ENCODE measurements at regions not wholly inside any gene's neighbourhood (a gene's known extent, or its start where the extent isn't known, plus 50 kb on each side); places are given as distances from the start of the nearest gene placed in this dataset.

GRCh38 chr18:8463791-8464190 lies 145.4 kb upstream of the RAB12 start:
- WGBS, 2 experiments (ENCODE audit: low coverage in 1 of 2, low lambda C conversion rate in 2 of 2, missing lambda C conversion rate in 2 of 2), result 58 to 77% methylated on average over 3 of the region's 3 CpGs
- Histone ChIP-seq H3K4me2 (ENCODE audit: unreplicated experiment) (no peak overlapping the region), H3K27ac (no peak overlapping the region), H2AFZ (no peak overlapping the region), H3K9me2 (ENCODE audit: insufficient read depth) (no peaks in the 10 kb centered on the region), H3K4me1 (ENCODE audit: insufficient read depth) (no peaks in the 10 kb centered on the region), H3K9ac (no peak overlapping the region), H3K79me2 (ENCODE audit: insufficient read depth) (no peaks in the 10 kb centered on the region), H3F3A (ENCODE audit: insufficient read depth) (no peaks in the 10 kb centered on the region), H3K4me3 (no peak overlapping the region), H3K9me3 (ENCODE audit: low read depth) (no peaks in the 10 kb centered on the region), H3K27me3 (replicated peaks; ENCODE audit: insufficient read depth) (peaks cover 15% of the 10 kb centered on the region), H4K20me1 (ENCODE audit: insufficient read depth) (no peaks in the 10 kb centered on the region), H3K36me3 (ENCODE audit: low read depth) (no peaks in the 10 kb centered on the region)
- TF ChIP-seq EZH2phosphoT487 (IDR thresholded peaks at IDR 0.05; ENCODE audit: insufficient read depth, low read depth), result no peak
- TF ChIP-seq EZH2 (IDR thresholded peaks at IDR 0.05; ENCODE audit: insufficient read depth, poor library complexity, severe bottlenecking), result no peak
- in situ Hi-C loops (cut with MboI), result no loop called here
- DNase-seq, result no peak

GRCh38 chr18:8468191-8468590 lies 141.0 kb upstream of the RAB12 start:
- Histone ChIP-seq H3K36me3 (ENCODE audit: low read depth) (no peaks in the 10 kb centered on the region), H3K9ac (no peak overlapping the region), H3K27me3 (replicated peaks; ENCODE audit: insufficient read depth) (peaks cover 8% of the 10 kb centered on the region; the same call in 1 of the 2 replicates), H3K4me3 (no peak overlapping the region), H3K4me2 (ENCODE audit: unreplicated experiment) (no peak overlapping the region), H3K9me2 (ENCODE audit: insufficient read depth) (no peaks in the 10 kb centered on the region), H3K9me3 (ENCODE audit: low read depth) (no peaks in the 10 kb centered on the region), H4K20me1 (ENCODE audit: insufficient read depth) (no peaks in the 10 kb centered on the region), H3F3A (ENCODE audit: insufficient read depth) (no peaks in the 10 kb centered on the region), H3K27ac (no peak overlapping the region), H3K4me1 (ENCODE audit: insufficient read depth) (0 out of 2 replicates have a peak, but pooled peaks cover 8% of the 10 kb centered on the region), H2AFZ (no peak overlapping the region), H3K79me2 (ENCODE audit: insufficient read depth) (no peaks in the 10 kb centered on the region)
- in situ Hi-C loops (cut with MboI), result no loop called here
- 77 to 80% methylated on average over 8 of the region's 8 CpGs for WGBS, 2 experiments (ENCODE audit: low coverage in 1 of 2, low lambda C conversion rate in 2 of 2, missing lambda C conversion rate in 2 of 2)
- no peak for TF ChIP-seq EZH2phosphoT487 (IDR thresholded peaks at IDR 0.05; ENCODE audit: insufficient read depth, low read depth)
- TF ChIP-seq EZH2 (IDR thresholded peaks at IDR 0.05; ENCODE audit: insufficient read depth, poor library complexity, severe bottlenecking), result no peak
- DNase-seq, result no peak

DNA sequence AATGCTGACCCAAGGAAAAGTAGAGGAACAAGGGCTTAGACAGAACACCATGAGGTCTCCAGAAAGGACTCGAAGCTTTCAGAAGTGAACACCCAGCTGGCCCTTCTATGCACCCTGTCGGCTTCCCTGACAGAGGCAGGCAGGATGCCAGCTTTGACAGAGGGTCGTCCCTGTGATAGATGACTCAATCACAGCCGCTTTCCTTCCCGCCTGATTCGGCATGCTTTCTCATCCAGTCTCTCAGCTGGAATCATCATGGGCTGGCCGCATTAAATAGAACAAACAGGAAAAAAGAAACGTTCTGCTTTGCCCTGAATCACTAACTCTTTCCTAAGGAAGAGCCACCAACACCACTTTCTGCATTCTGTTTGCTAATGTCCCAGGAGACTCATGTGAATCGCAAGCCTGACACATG lies 140.3 kb upstream of the RAB12 start:
- H3K4me2 ChIP-seq (ENCODE audit: unreplicated experiment), result peak overlapping the region; percentile 71
- WGBS, 2 experiments (ENCODE audit: low coverage in 1 of 2, low lambda C conversion rate in 2 of 2, missing lambda C conversion rate in 2 of 2), result 3% methylated on average over 9 of the region's 9 CpGs
- peak; percentile 46 for DNase-seq
- in situ Hi-C loops (cut with MboI), result no loop called here
- no peaks in the 10 kb centered on the region for H3K9me3 ChIP-seq (ENCODE audit: low read depth)
- H3F3A ChIP-seq (ENCODE audit: insufficient read depth), result no peaks in the 10 kb centered on the region
- H4K20me1 ChIP-seq (ENCODE audit: insufficient read depth), result no peaks in the 10 kb centered on the region
- H3K79me2 ChIP-seq (ENCODE audit: insufficient read depth), result no peaks in the 10 kb centered on the region
- peak overlapping the region; percentile 16; the same call in 1 of the 2 replicates for H3K4me3 ChIP-seq
- peak overlapping the region; percentile 65; the same call in 1 of the 2 replicates for H2AFZ ChIP-seq
- 0 out of 2 replicates have a peak, but pooled peaks cover 8% of the 10 kb centered on the region for H3K4me1 ChIP-seq (ENCODE audit: insufficient read depth)
- no peaks in the 10 kb centered on the region for H3K36me3 ChIP-seq (ENCODE audit: low read depth)
- H3K9me2 ChIP-seq (ENCODE audit: insufficient read depth), result no peaks in the 10 kb centered on the region
- no peak overlapping the region for H3K27ac ChIP-seq
- H3K9ac ChIP-seq, result no peak overlapping the region
- TF ChIP-seq EZH2 (IDR thresholded peaks at IDR 0.05; ENCODE audit: insufficient read depth, poor library complexity, severe bottlenecking) (no peak), EZH2phosphoT487 (IDR thresholded peaks at IDR 0.05; ENCODE audit: insufficient read depth, low read depth) (no peak)
- peaks cover 8% of the 10 kb centered on the region; the same call in 1 of the 2 replicates for H3K27me3 ChIP-seq (replicated peaks; ENCODE audit: insufficient read depth)

DNA sequence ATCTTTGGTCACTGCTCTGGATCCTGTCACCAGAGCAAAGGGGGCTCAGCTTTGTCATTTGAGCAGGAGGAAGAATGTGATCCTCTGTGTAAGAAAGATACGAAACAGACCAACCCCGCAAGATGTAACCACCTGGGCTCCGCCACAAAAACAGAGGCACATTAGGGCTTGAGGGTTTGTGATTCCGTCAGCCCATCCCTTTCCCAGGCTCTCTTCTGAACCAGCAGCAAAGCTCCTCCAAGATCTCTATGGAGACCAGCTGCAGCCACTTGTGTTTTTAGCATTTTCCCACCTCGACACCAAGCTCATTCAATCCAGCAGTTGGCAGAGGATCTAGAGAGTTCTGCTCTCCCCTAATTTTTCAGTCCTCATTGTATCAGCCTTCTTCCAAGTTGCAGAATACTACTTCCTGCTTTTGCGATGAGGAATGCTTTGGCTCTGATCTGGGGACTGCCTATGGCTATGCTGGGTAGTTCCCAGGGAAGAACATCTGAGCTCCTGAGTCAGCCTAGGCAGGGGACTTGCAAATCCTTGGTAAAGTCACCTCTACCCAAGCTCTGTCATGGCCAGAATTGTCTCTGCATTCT lies 139.6 kb upstream of the RAB12 start:
- H3K27ac ChIP-seq, result no peak overlapping the region
- peak overlapping the region; percentile 71 for H3K4me2 ChIP-seq (ENCODE audit: unreplicated experiment)
- no peaks in the 10 kb centered on the region for H3K9me3 ChIP-seq (ENCODE audit: low read depth)
- DNase-seq, result peak; percentile 73
- H3F3A ChIP-seq (ENCODE audit: insufficient read depth), result no peaks in the 10 kb centered on the region
- no peaks in the 10 kb centered on the region for H3K79me2 ChIP-seq (ENCODE audit: insufficient read depth)
- no peaks in the 10 kb centered on the region for H4K20me1 ChIP-seq (ENCODE audit: insufficient read depth)
- H3K4me3 ChIP-seq, result peak overlapping the region; percentile 27; the same call in 1 of the 2 replicates
- WGBS, 2 experiments (ENCODE audit: low coverage in 1 of 2, low lambda C conversion rate in 2 of 2, missing lambda C conversion rate in 2 of 2), result 3 to 5% methylated on average over 6 of the region's 6 CpGs
- H2AFZ ChIP-seq, result peak overlapping the region; percentile 65
- in situ Hi-C loops (cut with MboI), result no loop called here
- H3K9me2 ChIP-seq (ENCODE audit: insufficient read depth), result no peaks in the 10 kb centered on the region
- 0 out of 2 replicates have a peak, but pooled peaks cover 8% of the 10 kb centered on the region for H3K4me1 ChIP-seq (ENCODE audit: insufficient read depth)
- no peak overlapping the region for H3K9ac ChIP-seq
- no peaks in the 10 kb centered on the region for H3K36me3 ChIP-seq (ENCODE audit: low read depth)
- H3K27me3 ChIP-seq (replicated peaks; ENCODE audit: insufficient read depth), result peaks cover 15% of the 10 kb centered on the region; the same call in 1 of the 2 replicates
- TF ChIP-seq EZH2phosphoT487 (IDR thresholded peaks at IDR 0.05; ENCODE audit: insufficient read depth, low read depth) (no peak), EZH2 (IDR thresholded peaks at IDR 0.05; ENCODE audit: insufficient read depth, poor library complexity, severe bottlenecking) (no peak)

Data from GM23248 (cell line).